NCI-H2107 (cell line): ENCODE measurements at regions not wholly inside any gene's neighbourhood (a gene's known extent, or its start where the extent isn't known, plus 50 kb on each side); places are given as distances from the start of the nearest gene placed in this dataset.

Source experiments
- DNase-seq: peaks from one replicate; lab custom pipeline; 2025; lab: John Stamatoyannopoulos, UW

GRCh38 chrX:147838465-147839131 lies 73.1 kb upstream of the FMR1 start:
- DNase-seq, result no peak

- no peak for DNase-seq
These were observed 65.0 kb upstream of the FMR1 start for GRCh38 chrX:147846676-147847075.

- DNase-seq, result no peak
These were observed 63.7 kb upstream of the FMR1 start for GRCh38 chrX:147847999-147848398.

GRCh38 chrX:147848543-147849443 lies 62.9 kb upstream of the FMR1 start:
- no peak for DNase-seq

DNA sequence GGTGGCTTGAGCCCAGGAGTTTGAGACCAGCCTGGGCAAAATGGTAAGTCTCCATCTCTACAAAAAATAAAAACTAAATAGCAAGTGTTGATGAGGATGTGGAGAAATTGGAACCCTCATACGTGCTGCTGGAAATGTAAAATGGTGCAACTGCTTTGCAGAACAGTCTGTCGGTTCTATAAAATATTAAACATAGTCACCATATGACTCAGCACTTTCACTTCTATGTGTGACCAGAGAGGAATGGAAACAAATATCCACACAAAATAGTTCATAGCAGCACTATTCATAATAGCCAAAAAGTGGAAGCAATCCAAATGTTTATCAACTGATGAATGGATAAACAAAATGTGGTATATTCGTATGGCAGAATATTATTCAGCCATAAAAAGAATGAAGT lies 60.8 kb upstream of the FMR1 start:
- no peak for DNase-seq

- no peak for DNase-seq
These were observed 58.0 kb upstream of the FMR1 start for GRCh38 chrX:147853701-147854100.

GRCh38 chrX:147859666-147860065 lies 52.1 kb upstream of the FMR1 start:
- no peak for DNase-seq
